ENCODE measurements at regions not wholly inside any gene's neighbourhood (a gene's known extent, or its start where the extent isn't known, plus 50 kb on each side); places are given as distances from the start of the nearest gene placed in this dataset.

- TF ChIP-seq, protein P1, sequence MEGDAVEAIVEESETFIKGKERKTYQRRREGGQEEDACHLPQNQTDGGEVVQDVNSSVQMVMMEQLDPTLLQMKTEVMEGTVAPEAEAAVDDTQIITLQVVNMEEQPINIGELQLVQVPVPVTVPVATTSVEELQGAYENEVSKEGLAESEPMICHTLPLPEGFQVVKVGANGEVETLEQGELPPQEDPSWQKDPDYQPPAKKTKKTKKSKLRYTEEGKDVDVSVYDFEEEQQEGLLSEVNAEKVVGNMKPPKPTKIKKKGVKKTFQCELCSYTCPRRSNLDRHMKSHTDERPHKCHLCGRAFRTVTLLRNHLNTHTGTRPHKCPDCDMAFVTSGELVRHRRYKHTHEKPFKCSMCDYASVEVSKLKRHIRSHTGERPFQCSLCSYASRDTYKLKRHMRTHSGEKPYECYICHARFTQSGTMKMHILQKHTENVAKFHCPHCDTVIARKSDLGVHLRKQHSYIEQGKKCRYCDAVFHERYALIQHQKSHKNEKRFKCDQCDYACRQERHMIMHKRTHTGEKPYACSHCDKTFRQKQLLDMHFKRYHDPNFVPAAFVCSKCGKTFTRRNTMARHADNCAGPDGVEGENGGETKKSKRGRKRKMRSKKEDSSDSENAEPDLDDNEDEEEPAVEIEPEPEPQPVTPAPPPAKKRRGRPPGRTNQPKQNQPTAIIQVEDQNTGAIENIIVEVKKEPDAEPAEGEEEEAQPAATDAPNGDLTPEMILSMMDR (IDR thresholded peaks at IDR 0.05) = no peak
- TF ChIP-seq POLR2A (IDR thresholded peaks at IDR 0.05) = no peak
Observed at GRCh38 chr1:118486199-118486598, 301.2 kb upstream of the SPAG17 start.
